ENCODE measurements at regions not wholly inside any gene's neighbourhood (a gene's known extent, or its start where the extent isn't known, plus 50 kb on each side); places are given as distances from the start of the nearest gene placed in this dataset.

DNA sequence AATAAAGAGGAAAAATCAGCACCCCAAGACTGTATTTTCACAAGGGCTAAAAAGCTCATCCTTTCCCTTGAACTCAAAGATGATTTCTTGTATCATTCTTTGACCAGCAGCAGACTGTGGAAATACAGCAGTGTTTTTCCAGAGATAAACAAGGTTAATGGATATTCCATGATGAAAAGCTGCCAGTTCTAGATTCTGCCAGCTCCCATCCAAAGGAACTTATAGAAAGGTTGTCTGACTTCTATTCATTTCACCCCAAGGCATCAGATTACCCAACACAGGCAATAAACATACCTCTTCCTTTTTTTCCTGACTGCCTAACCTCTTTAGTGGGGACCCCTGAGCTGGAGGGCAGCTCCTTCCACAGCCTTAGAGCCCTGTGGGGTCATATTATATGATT, 375.8 kb upstream of the THBS1 start:
- in situ Hi-C loops (cut with HindIII; ENCODE audit: extremely low pct_ligation_motif_present, low pct_unique_long_range_greater_than_20kb) (no loop called here), intact Hi-C loops (cut with micrococcal nuclease; ENCODE audit: unreplicated experiment) (no loop called here)
- DNase-seq (ENCODE audit: low spot score) (no peak), ATAC-seq (no peak), FAIRE-seq (no peak)
- H3K4me3 ChIP-seq (replicated peaks in 1 of 3; ENCODE audit: insufficient read depth in 1 of 3, low read depth in 2 of 3, low read length in 3 of 3): no peak overlapping the region
- no peaks in the 10 kb centered on the region for H3K9me3 ChIP-seq (ENCODE audit: low read length)
- no peaks in the 10 kb centered on the region for H3K36me3 ChIP-seq (replicated peaks in 1 of 2; ENCODE audit: control insufficient read depth in 1 of 2, insufficient read depth in 2 of 2, low read length in 2 of 2)
- no peaks in the 10 kb centered on the region for H3K79me2 ChIP-seq (ENCODE audit: insufficient read depth, low read length)
- TF ChIP-seq CHD2 (IDR thresholded peaks at IDR 0.05; ENCODE audit: low read depth, low read length) (no peak), ZNF746 (CRISPR knock-in tag; IDR thresholded peaks at IDR 0.05) (no peak), SAP130 (CRISPR knock-in tag; IDR thresholded peaks at IDR 0.05; ENCODE audit: low read depth) (no peak), KLF13 (CRISPR knock-in tag; IDR thresholded peaks at IDR 0.05) (no peak), BORCS8-MEF2B (CRISPR knock-in tag; IDR thresholded peaks at IDR 0.05) (no peak)
- ChIA-PET CTCF (ENCODE audit: low intra/inter-chr PET ratio, low total read pairs) (no interaction called here), POLR2A (no interaction called here)
- peaks cover 22% of the 10 kb centered on the region for H3K4me1 ChIP-seq (ENCODE audit: insufficient read depth, low read length)
- BruUV-seq (replicated peaks): no TSS peak
- H3K27me3 ChIP-seq (ENCODE audit: control insufficient read depth in 1 of 2, insufficient read depth in 2 of 2, low read length in 2 of 2): no peaks in the 10 kb centered on the region
- H3K27ac ChIP-seq (ENCODE audit: extremely low read length, insufficient read depth, low read length): no peak overlapping the region
- H4K20me1 ChIP-seq (ENCODE audit: insufficient read depth, low read length): no peaks in the 10 kb centered on the region
- no peak overlapping the region for H3K9ac ChIP-seq (ENCODE audit: insufficient read depth, low read depth, low read length)
- H3K4me2 ChIP-seq (ENCODE audit: low read depth, low read length): no peak overlapping the region
- H2AFZ ChIP-seq (ENCODE audit: low read length): no peak overlapping the region

DNA sequence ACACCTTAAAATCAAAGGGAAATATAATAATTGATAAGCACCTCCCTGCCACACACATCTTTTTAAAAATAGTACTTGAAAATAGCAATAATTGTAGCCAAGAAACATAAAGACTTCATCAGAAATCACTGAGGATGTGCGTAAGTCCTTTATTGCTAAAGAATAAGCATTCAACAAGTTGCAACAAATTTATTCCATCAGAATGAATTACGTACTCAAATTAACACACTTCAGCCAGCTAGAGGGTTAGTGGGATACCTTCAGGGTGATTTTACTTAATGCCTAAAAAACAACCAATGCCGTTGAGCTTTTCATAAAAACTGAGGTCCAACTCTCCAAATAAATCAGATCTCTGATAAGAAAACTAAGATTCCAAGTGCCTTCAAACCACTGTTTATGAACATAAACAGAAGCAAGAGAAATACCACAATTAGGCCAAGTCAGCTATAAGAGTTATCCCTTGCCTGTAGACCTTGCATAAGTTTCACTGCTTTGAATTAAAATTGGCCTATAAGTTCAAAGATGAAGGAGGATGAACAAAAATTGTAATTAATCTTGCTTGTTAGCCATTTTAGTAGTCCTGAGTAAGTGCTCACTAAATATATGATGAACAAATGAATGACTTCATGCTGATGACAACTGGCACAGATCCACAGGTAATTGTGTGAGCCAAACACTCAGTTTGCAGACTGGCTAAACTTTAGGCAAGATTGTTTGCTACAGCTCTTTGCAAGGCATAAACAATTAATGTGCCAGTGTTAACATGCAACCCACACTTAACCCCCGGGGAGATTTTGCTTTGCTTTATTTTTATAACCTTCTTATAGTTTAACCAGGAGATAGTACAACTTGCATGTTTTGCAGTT, 375.1 kb upstream of the THBS1 start:
- no TSS peak for BruUV-seq (replicated peaks)
- in situ Hi-C loops (cut with HindIII; ENCODE audit: extremely low pct_ligation_motif_present, low pct_unique_long_range_greater_than_20kb): no loop called here
- TF ChIP-seq ZNF350 (CRISPR knock-in tag; IDR thresholded peaks at IDR 0.05; ENCODE audit: borderline replicate concordance, low read depth) (no peak), TOE1 (CRISPR knock-in tag; IDR thresholded peaks at IDR 0.05) (no peak), ATF2 (CRISPR knock-in tag; IDR thresholded peaks at IDR 0.05) (no peak), BORCS8-MEF2B (CRISPR knock-in tag; IDR thresholded peaks at IDR 0.05) (no peak), ZBTB3 (CRISPR knock-in tag; IDR thresholded peaks at IDR 0.05; ENCODE audit: borderline replicate concordance, low read depth) (no peak), SIN3B (IDR thresholded peaks at IDR 0.05; ENCODE audit: low read length) (no peak), ZNF75D (CRISPR knock-in tag; IDR thresholded peaks at IDR 0.05; ENCODE audit: borderline replicate concordance) (no peak), ZNF550 (CRISPR knock-in tag; IDR thresholded peaks at IDR 0.05; ENCODE audit: borderline replicate concordance) (no peak), RFX3 (CRISPR knock-in tag; IDR thresholded peaks at IDR 0.05) (no peak), REST (IDR thresholded peaks at IDR 0.05; ENCODE audit: borderline replicate concordance in 1 of 2, low read depth in 1 of 2, low read length in 2 of 2) (no peak), SOX5 (CRISPR knock-in tag; IDR thresholded peaks at IDR 0.05; ENCODE audit: borderline replicate concordance) (no peak)

More for the DNA sequence above, 375.1 kb upstream of the THBS1 start:
- WGBS (ENCODE audit: low lambda C conversion rate): 86% methylated on average over 4 of the region's 4 CpGs
- intact Hi-C loops (cut with micrococcal nuclease; ENCODE audit: unreplicated experiment): no loop called here
- Histone ChIP-seq H3K79me2 (ENCODE audit: insufficient read depth, low read length) (no peaks in the 10 kb centered on the region), H2AFZ (ENCODE audit: low read length) (no peak overlapping the region), H3K36me3 (replicated peaks in 1 of 2; ENCODE audit: control insufficient read depth in 1 of 2, insufficient read depth in 2 of 2, low read length in 2 of 2) (no peaks in the 10 kb centered on the region), H3K9ac (ENCODE audit: insufficient read depth, low read depth, low read length) (no peak overlapping the region), H3K27me3 (ENCODE audit: control insufficient read depth in 1 of 2, insufficient read depth in 2 of 2, low read length in 2 of 2) (no peaks in the 10 kb centered on the region), H3K9me3 (ENCODE audit: low read length) (no peaks in the 10 kb centered on the region), H4K20me1 (ENCODE audit: insufficient read depth, low read length) (no peaks in the 10 kb centered on the region), H3K4me3 (replicated peaks in 1 of 3; ENCODE audit: insufficient read depth in 1 of 3, low read depth in 2 of 3, low read length in 3 of 3) (no peak overlapping the region), H3K4me2 (ENCODE audit: low read depth, low read length) (no peak overlapping the region), H3K4me1 (ENCODE audit: insufficient read depth, low read length) (peaks cover 25% of the 10 kb centered on the region), H3K27ac (ENCODE audit: extremely low read length, insufficient read depth, low read length) (no peak overlapping the region)
- ATAC-seq (no peak), DNase-seq (ENCODE audit: low spot score) (no peak), FAIRE-seq (no peak)
- ChIA-PET CTCF (ENCODE audit: low intra/inter-chr PET ratio, low total read pairs) (no interaction called here), POLR2A (no interaction called here)
